Cerebellar cortex (tissue), 1 donor: ENCODE measurements at regions not wholly inside any gene's neighbourhood (a gene's known extent, or its start where the extent isn't known, plus 50 kb on each side); places are given as distances from the start of the nearest gene placed in this dataset.
"Not testable (repeated sequence)": the region's sequence is repeated elsewhere in the genome, so short reads cannot be mapped to it uniquely, and the experiment has no call there.

ENCODE experiments used
- DNase-seq: peaks from one replicate; pipeline ENCODE4 v3.0.0-alpha.2; 2015; ENCODE audit warnings: low spot score

- no peak for DNase-seq
Measured at GRCh38 chr2:106257830-106258229, 63.7 kb upstream of the UXS1 start.

- no peak for DNase-seq
Measured at GRCh38 chr2:106257135-106257534, 63.0 kb upstream of the UXS1 start.

GRCh38 chr2:106249157-106249828 is 55.2 kb upstream of the UXS1 start:
- DNase-seq: not testable (repeated sequence)

GRCh38 chr2:106248548-106249151 is 54.5 kb upstream of the UXS1 start:
- not testable (repeated sequence) for DNase-seq
